ENCODE measurements at regions not wholly inside any gene's neighbourhood (a gene's known extent, or its start where the extent isn't known, plus 50 kb on each side); places are given as distances from the start of the nearest gene placed in this dataset.

- Histone ChIP-seq H3K36me3 (replicated peaks in 1 of 2; ENCODE audit: insufficient read depth in 1 of 2, low read depth in 2 of 2) (no peaks in the 10 kb centered on the region), H3K4me1 (no peaks in the 10 kb centered on the region), H3K27ac (no peak overlapping the region), H3K9me3 (no peaks in the 10 kb centered on the region), H3K27me3 (no peaks in the 10 kb centered on the region), H3K4me3 (no peak overlapping the region)
- DNase-seq = no peak
- intact Hi-C loops (cut with DNase I) = no loop called here
- ATAC-seq = no peak
- 78 to 83% methylated on average over 5 of the region's 5 CpGs for WGBS, 2 donors
- no peak for TF ChIP-seq POLR2A (IDR thresholded peaks at IDR 0.05)
- TF ChIP-seq CTCF (IDR thresholded peaks at IDR 0.05) = no peak
Measured at GRCh38 chr12:65642061-65642661, 182.1 kb upstream of the HMGA2 start.

- H3K4me3 ChIP-seq = no peak overlapping the region
- no peaks in the 10 kb centered on the region for H3K36me3 ChIP-seq (replicated peaks in 1 of 2; ENCODE audit: insufficient read depth in 1 of 2, low read depth in 2 of 2)
- DNase-seq = no peak
- no peaks in the 10 kb centered on the region for H3K4me1 ChIP-seq
- H3K27ac ChIP-seq = no peak overlapping the region
- ATAC-seq = no peak
- H3K27me3 ChIP-seq = no peaks in the 10 kb centered on the region
- no peak for TF ChIP-seq CTCF (IDR thresholded peaks at IDR 0.05)
- TF ChIP-seq POLR2A (IDR thresholded peaks at IDR 0.05) = no peak
- H3K9me3 ChIP-seq = no peaks in the 10 kb centered on the region
- intact Hi-C loops (cut with DNase I) = no loop called here
Measured at GRCh38 chr12:65643171-65643570, 181.1 kb upstream of the HMGA2 start.

- Histone ChIP-seq H3K27me3 (no peaks in the 10 kb centered on the region), H3K27ac (no peak overlapping the region), H3K36me3 (replicated peaks in 1 of 2; ENCODE audit: insufficient read depth in 1 of 2, low read depth in 2 of 2) (no peaks in the 10 kb centered on the region), H3K4me1 (no peaks in the 10 kb centered on the region), H3K4me3 (no peak overlapping the region), H3K9me3 (no peaks in the 10 kb centered on the region)
- WGBS, 2 donors = 52 to 56% methylated on average over 3 of the region's 3 CpGs
- DNase-seq (no peak), ATAC-seq (no peak)
- intact Hi-C loops (cut with DNase I) = no loop called here
- no peak for TF ChIP-seq POLR2A (IDR thresholded peaks at IDR 0.05)
- no peak for TF ChIP-seq CTCF (IDR thresholded peaks at IDR 0.05)
Measured at GRCh38 chr12:65643595-65644386, 180.5 kb upstream of the HMGA2 start.

GRCh38 chr12:65646127-65646643 lies 178.1 kb upstream of the HMGA2 start:
- intact Hi-C loops (cut with DNase I) = no loop called here
- DNase-seq = no peak
- H3K27ac ChIP-seq = no peak overlapping the region
- no peaks in the 10 kb centered on the region for H3K4me1 ChIP-seq
- H3K36me3 ChIP-seq (replicated peaks in 1 of 2; ENCODE audit: insufficient read depth in 1 of 2, low read depth in 2 of 2) = no peaks in the 10 kb centered on the region
- H3K9me3 ChIP-seq = no peaks in the 10 kb centered on the region
- no peak overlapping the region for H3K4me3 ChIP-seq
- 82 to 85% methylated on average over 11 of the region's 11 CpGs for WGBS, 2 donors
- TF ChIP-seq POLR2A (IDR thresholded peaks at IDR 0.05) (no peak), CTCF (IDR thresholded peaks at IDR 0.05) (no peak)
- no peak for ATAC-seq
- no peaks in the 10 kb centered on the region for H3K27me3 ChIP-seq

All from body of pancreas (tissue), 4 donors.